Activated naive CD8-positive, alpha-beta T cell treated with anti-CD3 and anti-CD28 coated beads, Interleukin-2, amount 50 U/mL, for 24 hours (primary cell): ENCODE measurements at regions not wholly inside any gene's neighbourhood (a gene's known extent, or its start where the extent isn't known, plus 50 kb on each side); places are given as distances from the start of the nearest gene placed in this dataset.
"Not testable (repeated sequence)": the region's sequence is repeated elsewhere in the genome, so short reads cannot be mapped to it uniquely, and the experiment has no call there.

Source experiments
- ATAC-seq: fragments of 150-1000 bp; cut with Tn5 transposase; one replicate; pipeline ENCODE4 v1.10.0; 2021
- DNase-seq: peaks from one replicate; pipeline ENCODE4 v3.0.0; 2021
- H3K27ac Mint-ChIP-seq: one replicate; pipeline ENCODE4 v1.8.0; 2021; ENCODE audit warnings: mild to moderate bottlenecking, mixed read lengths
- H3K27me3 Mint-ChIP-seq: one replicate; pipeline ENCODE4 v1.8.0; 2021; ENCODE audit warnings: mixed read lengths
- H3K36me3 Mint-ChIP-seq: one replicate; pipeline ENCODE4 v1.8.0; 2021; ENCODE audit warnings: low read depth, mixed read lengths
- H3K4me1 Mint-ChIP-seq: one replicate; pipeline ENCODE4 v1.8.0; 2021; ENCODE audit warnings: mixed read lengths
- H3K4me3 Mint-ChIP-seq: one replicate; pipeline ENCODE4 v1.8.0; 2021; ENCODE audit warnings: mild to moderate bottlenecking, moderate library complexity, mixed read lengths
- H3K9me3 Mint-ChIP-seq: one replicate; pipeline ENCODE4 v1.8.0; 2021; ENCODE audit warnings: mixed read lengths

GRCh38 chr2:21361384-21361783 lies 237.6 kb downstream of the TDRD15 start:
- ATAC-seq: no peak
- Mint-ChIP-seq H3K27me3 (no peaks in the 10 kb centered on the region), H3K4me3 (no peak overlapping the region), H3K27ac (no peak overlapping the region), H3K4me1 (no peaks in the 10 kb centered on the region), H3K9me3 (no peaks in the 10 kb centered on the region), H3K36me3 (no peaks in the 10 kb centered on the region)
- no peak for DNase-seq

- no peak for ATAC-seq
- Mint-ChIP-seq H3K27ac (no peak overlapping the region), H3K9me3 (no peaks in the 10 kb centered on the region), H3K36me3 (no peaks in the 10 kb centered on the region), H3K4me1 (no peaks in the 10 kb centered on the region), H3K4me3 (no peak overlapping the region), H3K27me3 (no peaks in the 10 kb centered on the region)
- no peak for DNase-seq
Measured at GRCh38 chr2:21361957-21362486, 238.3 kb downstream of the TDRD15 start.

DNA sequence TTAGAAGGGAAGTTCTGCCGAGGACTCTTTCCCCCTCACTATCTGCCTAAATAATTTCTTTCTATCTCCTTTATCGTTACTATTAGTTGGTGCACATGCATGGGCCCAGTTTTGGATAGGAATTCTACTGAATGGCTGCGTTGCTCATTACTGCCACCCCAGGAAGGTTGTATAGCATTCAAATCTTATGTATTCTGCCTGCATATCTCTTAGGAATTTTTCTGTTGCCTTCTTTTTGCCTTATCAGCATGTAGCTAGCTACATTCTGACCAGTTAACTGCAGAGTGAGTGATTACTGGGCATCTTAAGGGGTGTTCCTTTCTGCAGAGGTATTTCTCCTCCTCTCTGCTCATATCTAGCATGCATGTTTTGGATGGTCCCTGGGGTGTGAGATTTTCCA lies 239.6 kb downstream of the TDRD15 start:
- H3K27ac Mint-ChIP-seq: no peak overlapping the region
- DNase-seq: no peak
- H3K4me1 Mint-ChIP-seq: no peaks in the 10 kb centered on the region
- no peaks in the 10 kb centered on the region for H3K9me3 Mint-ChIP-seq
- no peak overlapping the region for H3K4me3 Mint-ChIP-seq
- ATAC-seq: no peak
- no peaks in the 10 kb centered on the region for H3K27me3 Mint-ChIP-seq
- no peaks in the 10 kb centered on the region for H3K36me3 Mint-ChIP-seq

- H3K9me3 Mint-ChIP-seq: no peaks in the 10 kb centered on the region
- H3K4me3 Mint-ChIP-seq: no peak overlapping the region
- DNase-seq (no peak), ATAC-seq (no peak)
- no peaks in the 10 kb centered on the region for H3K36me3 Mint-ChIP-seq
- H3K27ac Mint-ChIP-seq: no peak overlapping the region
- H3K27me3 Mint-ChIP-seq: no peaks in the 10 kb centered on the region
- H3K4me1 Mint-ChIP-seq: no peaks in the 10 kb centered on the region
Measured at GRCh38 chr2:21367421-21367820, 243.7 kb downstream of the TDRD15 start.

GRCh38 chr2:21369787-21370186 lies 246.0 kb downstream of the TDRD15 start:
- Mint-ChIP-seq H3K4me1 (no peaks in the 10 kb centered on the region), H3K27ac (no peak overlapping the region), H3K36me3 (no peaks in the 10 kb centered on the region), H3K4me3 (no peak overlapping the region), H3K9me3 (no peaks in the 10 kb centered on the region), H3K27me3 (no peaks in the 10 kb centered on the region)
- DNase-seq: no peak
- no peak for ATAC-seq

DNA sequence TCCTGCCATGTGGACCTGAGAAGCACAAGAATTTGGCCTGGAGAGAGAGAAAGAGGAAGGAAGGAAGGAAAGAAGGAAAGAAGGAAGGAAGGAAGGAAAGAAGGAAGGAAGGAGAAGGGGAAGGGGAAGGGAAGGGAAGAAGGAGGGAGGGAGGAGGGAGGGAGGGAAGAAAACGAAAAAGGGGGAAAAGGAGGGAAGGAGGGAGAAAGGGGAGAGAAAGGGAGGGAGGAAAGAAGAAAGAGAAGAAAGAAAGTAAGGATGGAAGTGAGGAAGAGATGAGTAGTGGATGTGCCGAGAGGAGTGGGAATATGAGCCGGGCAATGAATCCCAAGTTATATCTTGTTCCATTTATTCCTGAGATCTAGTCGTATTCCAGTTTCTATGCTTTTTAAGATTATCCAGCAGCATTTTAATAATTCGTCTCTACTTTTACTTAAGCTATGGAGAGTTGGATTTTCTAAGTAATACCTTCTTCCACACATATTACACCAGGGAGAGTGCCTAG lies 247.8 kb downstream of the TDRD15 start:
- H3K36me3 Mint-ChIP-seq: no peaks in the 10 kb centered on the region
- no peaks in the 10 kb centered on the region for H3K4me1 Mint-ChIP-seq
- ATAC-seq (no peak), DNase-seq (no peak)
- no peaks in the 10 kb centered on the region for H3K27me3 Mint-ChIP-seq
- no peak overlapping the region for H3K4me3 Mint-ChIP-seq
- no peaks in the 10 kb centered on the region for H3K9me3 Mint-ChIP-seq
- no peak overlapping the region for H3K27ac Mint-ChIP-seq

GRCh38 chr2:21372654-21373053 lies 248.9 kb downstream of the TDRD15 start:
- DNase-seq (no peak), ATAC-seq (no peak)
- no peaks in the 10 kb centered on the region for H3K27me3 Mint-ChIP-seq
- H3K27ac Mint-ChIP-seq: no peak overlapping the region
- no peaks in the 10 kb centered on the region for H3K9me3 Mint-ChIP-seq
- no peaks in the 10 kb centered on the region for H3K36me3 Mint-ChIP-seq
- no peaks in the 10 kb centered on the region for H3K4me1 Mint-ChIP-seq
- no peak overlapping the region for H3K4me3 Mint-ChIP-seq

GRCh38 chr2:21376864-21377263 lies 253.1 kb downstream of the TDRD15 start:
- Mint-ChIP-seq H3K27me3 (no peaks in the 10 kb centered on the region), H3K4me3 (no peak overlapping the region), H3K4me1 (no peaks in the 10 kb centered on the region), H3K27ac (no peak overlapping the region), H3K9me3 (no peaks in the 10 kb centered on the region), H3K36me3 (no peaks in the 10 kb centered on the region)
- DNase-seq (no peak), ATAC-seq (no peak)

GRCh38 chr2:21379140-21379539 lies 255.4 kb downstream of the TDRD15 start:
- DNase-seq (no peak), ATAC-seq (no peak)
- Mint-ChIP-seq H3K9me3 (peaks cover 4% of the 10 kb centered on the region), H3K4me1 (no peaks in the 10 kb centered on the region), H3K36me3 (no peaks in the 10 kb centered on the region), H3K27ac (no peak overlapping the region), H3K4me3 (no peak overlapping the region), H3K27me3 (no peaks in the 10 kb centered on the region)

GRCh38 chr2:21379668-21380067 lies 255.9 kb downstream of the TDRD15 start:
- not testable (repeated sequence) for H3K4me3 Mint-ChIP-seq, H3K27ac Mint-ChIP-seq, H3K9me3 Mint-ChIP-seq, ATAC-seq, DNase-seq, H3K27me3 Mint-ChIP-seq, H3K4me1 Mint-ChIP-seq, H3K36me3 Mint-ChIP-seq

DNA sequence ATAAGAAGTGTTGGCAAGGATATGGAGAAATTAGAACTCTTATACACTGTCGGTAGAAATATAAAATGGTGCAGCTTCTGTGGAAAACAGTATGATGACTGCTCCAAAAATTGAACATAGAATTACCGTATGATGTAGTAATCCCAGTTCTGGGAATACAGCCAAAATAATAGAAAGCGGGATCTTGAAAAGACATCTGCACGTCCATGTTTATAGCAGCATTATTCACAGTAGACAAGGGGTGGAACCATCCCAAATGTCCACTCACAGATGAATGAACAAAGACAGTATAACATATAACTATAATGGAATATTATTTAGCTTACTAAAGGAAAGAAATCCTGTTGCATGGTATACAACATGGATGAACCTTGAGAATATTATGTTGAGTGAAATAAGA lies 257.7 kb downstream of the TDRD15 start:
- no peak for ATAC-seq
- Mint-ChIP-seq H3K4me1 (no peaks in the 10 kb centered on the region), H3K9me3 (peaks cover 4% of the 10 kb centered on the region), H3K27ac (no peak overlapping the region), H3K36me3 (no peaks in the 10 kb centered on the region), H3K27me3 (peaks cover 1% of the 10 kb centered on the region), H3K4me3 (no peak overlapping the region)
- DNase-seq: no peak

- ATAC-seq (no peak), DNase-seq (no peak)
- H3K9me3 Mint-ChIP-seq: peaks cover 4% of the 10 kb centered on the region
- peaks cover 1% of the 10 kb centered on the region for H3K27me3 Mint-ChIP-seq
- H3K36me3 Mint-ChIP-seq: no peaks in the 10 kb centered on the region
- H3K4me1 Mint-ChIP-seq: no peaks in the 10 kb centered on the region
- no peak overlapping the region for H3K4me3 Mint-ChIP-seq
- no peak overlapping the region for H3K27ac Mint-ChIP-seq
Measured at GRCh38 chr2:21382701-21383520, 259.1 kb downstream of the TDRD15 start.

- Mint-ChIP-seq H3K27me3 (peaks cover 1% of the 10 kb centered on the region), H3K4me1 (no peaks in the 10 kb centered on the region), H3K4me3 (no peak overlapping the region), H3K27ac (no peak overlapping the region), H3K36me3 (no peaks in the 10 kb centered on the region), H3K9me3 (peaks cover 4% of the 10 kb centered on the region)
- no peak for ATAC-seq
- no peak for DNase-seq
Measured at GRCh38 chr2:21386666-21387065, 262.9 kb downstream of the TDRD15 start.

DNA sequence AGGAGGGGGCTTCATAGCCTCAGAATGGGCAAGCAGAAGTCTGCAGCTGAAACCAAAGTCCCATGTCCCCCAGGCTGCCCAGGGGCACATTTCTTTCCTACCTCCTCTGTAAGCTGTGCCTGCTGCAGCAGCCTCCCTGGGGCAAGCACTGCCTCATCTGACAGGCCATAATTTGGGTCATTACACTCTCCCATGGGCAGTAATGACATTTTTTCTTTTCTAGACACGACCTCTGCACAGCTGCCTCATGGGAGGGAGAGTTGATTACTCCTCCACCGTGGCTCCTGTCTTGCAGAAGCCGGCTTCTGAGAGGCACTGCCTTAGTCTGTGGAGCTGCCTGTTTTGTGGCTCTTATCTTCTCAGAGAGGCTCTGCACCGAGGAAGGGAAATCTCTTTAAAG lies 268.9 kb downstream of the TDRD15 start:
- no peak overlapping the region for H3K27ac Mint-ChIP-seq
- H3K4me3 Mint-ChIP-seq: no peak overlapping the region
- no peaks in the 10 kb centered on the region for H3K4me1 Mint-ChIP-seq
- ATAC-seq: no peak
- peaks cover 6% of the 10 kb centered on the region for H3K9me3 Mint-ChIP-seq
- DNase-seq: no peak
- no peaks in the 10 kb centered on the region for H3K36me3 Mint-ChIP-seq
- H3K27me3 Mint-ChIP-seq: no peaks in the 10 kb centered on the region

- DNase-seq (no peak), ATAC-seq (no peak)
Measured at GRCh38 chr2:21393173-21393572, 269.4 kb downstream of the TDRD15 start.

More at GRCh38 chr2:21393173-21393572, 269.4 kb downstream of the TDRD15 start:
- no peaks in the 10 kb centered on the region for H3K4me1 Mint-ChIP-seq
- H3K4me3 Mint-ChIP-seq: no peak overlapping the region
- H3K27ac Mint-ChIP-seq: no peak overlapping the region
- no peaks in the 10 kb centered on the region for H3K36me3 Mint-ChIP-seq
- no peaks in the 10 kb centered on the region for H3K27me3 Mint-ChIP-seq
- H3K9me3 Mint-ChIP-seq: peaks cover 6% of the 10 kb centered on the region
